ENCODE measurements at regions not wholly inside any gene's neighbourhood (a gene's known extent, or its start where the extent isn't known, plus 50 kb on each side); places are given as distances from the start of the nearest gene placed in this dataset.
"Not testable (repeated sequence)": the region's sequence is repeated elsewhere in the genome, so short reads cannot be mapped to it uniquely, and the experiment has no call there.

DNA sequence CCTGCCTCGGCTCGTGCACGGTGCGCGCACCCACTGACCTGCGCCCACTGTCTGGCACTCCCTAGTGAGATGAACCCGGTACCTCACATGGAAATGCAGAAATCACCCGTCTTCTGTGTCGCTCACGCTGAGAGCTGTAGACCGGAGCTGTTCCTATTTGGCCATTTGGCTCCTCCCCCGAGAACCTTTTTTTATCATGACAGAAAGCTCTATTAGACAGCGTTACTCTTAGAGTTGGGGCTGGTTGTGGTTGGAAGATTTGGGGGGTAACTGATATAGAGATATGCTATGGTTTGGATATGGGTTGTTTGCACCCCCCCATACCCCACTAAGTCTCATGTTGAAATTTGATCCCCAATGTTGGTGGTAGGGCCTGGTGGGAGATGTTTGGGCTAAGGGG is 226.2 kb downstream of the LRRC70 start:
- TF ChIP-seq, protein P1, sequence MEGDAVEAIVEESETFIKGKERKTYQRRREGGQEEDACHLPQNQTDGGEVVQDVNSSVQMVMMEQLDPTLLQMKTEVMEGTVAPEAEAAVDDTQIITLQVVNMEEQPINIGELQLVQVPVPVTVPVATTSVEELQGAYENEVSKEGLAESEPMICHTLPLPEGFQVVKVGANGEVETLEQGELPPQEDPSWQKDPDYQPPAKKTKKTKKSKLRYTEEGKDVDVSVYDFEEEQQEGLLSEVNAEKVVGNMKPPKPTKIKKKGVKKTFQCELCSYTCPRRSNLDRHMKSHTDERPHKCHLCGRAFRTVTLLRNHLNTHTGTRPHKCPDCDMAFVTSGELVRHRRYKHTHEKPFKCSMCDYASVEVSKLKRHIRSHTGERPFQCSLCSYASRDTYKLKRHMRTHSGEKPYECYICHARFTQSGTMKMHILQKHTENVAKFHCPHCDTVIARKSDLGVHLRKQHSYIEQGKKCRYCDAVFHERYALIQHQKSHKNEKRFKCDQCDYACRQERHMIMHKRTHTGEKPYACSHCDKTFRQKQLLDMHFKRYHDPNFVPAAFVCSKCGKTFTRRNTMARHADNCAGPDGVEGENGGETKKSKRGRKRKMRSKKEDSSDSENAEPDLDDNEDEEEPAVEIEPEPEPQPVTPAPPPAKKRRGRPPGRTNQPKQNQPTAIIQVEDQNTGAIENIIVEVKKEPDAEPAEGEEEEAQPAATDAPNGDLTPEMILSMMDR (IDR thresholded peaks at IDR 0.05): not testable (repeated sequence)
- TF ChIP-seq KAT7 (CRISPR knock-in tag; IDR thresholded peaks at IDR 0.05; ENCODE audit: borderline replicate concordance); ESRRA (CRISPR knock-in tag; IDR thresholded peaks at IDR 0.05; ENCODE audit: borderline replicate concordance); ZNF317 (CRISPR knock-in tag; IDR thresholded peaks at IDR 0.05; ENCODE audit: borderline replicate concordance, low read depth); NR2C2 (CRISPR knock-in tag; IDR thresholded peaks at IDR 0.05); TCF7 (CRISPR knock-in tag; IDR thresholded peaks at IDR 0.05; ENCODE audit: low read depth): not testable (repeated sequence)
- TF ChIP-seq, protein P2, sequence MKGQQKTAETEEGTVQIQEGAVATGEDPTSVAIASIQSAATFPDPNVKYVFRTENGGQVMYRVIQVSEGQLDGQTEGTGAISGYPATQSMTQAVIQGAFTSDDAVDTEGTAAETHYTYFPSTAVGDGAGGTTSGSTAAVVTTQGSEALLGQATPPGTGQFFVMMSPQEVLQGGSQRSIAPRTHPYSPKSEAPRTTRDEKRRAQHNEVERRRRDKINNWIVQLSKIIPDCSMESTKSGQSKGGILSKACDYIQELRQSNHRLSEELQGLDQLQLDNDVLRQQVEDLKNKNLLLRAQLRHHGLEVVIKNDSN (CRISPR knock-in tag; IDR thresholded peaks at IDR 0.05): not testable (repeated sequence)
- TF ChIP-seq, protein P3, sequence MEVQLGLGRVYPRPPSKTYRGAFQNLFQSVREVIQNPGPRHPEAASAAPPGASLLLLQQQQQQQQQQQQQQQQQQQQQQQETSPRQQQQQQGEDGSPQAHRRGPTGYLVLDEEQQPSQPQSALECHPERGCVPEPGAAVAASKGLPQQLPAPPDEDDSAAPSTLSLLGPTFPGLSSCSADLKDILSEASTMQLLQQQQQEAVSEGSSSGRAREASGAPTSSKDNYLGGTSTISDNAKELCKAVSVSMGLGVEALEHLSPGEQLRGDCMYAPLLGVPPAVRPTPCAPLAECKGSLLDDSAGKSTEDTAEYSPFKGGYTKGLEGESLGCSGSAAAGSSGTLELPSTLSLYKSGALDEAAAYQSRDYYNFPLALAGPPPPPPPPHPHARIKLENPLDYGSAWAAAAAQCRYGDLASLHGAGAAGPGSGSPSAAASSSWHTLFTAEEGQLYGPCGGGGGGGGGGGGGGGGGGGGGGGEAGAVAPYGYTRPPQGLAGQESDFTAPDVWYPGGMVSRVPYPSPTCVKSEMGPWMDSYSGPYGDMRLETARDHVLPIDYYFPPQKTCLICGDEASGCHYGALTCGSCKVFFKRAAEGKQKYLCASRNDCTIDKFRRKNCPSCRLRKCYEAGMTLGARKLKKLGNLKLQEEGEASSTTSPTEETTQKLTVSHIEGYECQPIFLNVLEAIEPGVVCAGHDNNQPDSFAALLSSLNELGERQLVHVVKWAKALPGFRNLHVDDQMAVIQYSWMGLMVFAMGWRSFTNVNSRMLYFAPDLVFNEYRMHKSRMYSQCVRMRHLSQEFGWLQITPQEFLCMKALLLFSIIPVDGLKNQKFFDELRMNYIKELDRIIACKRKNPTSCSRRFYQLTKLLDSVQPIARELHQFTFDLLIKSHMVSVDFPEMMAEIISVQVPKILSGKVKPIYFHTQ (CRISPR knock-in tag; IDR thresholded peaks at IDR 0.05): not testable (repeated sequence)
- TF ChIP-seq, protein P4, sequence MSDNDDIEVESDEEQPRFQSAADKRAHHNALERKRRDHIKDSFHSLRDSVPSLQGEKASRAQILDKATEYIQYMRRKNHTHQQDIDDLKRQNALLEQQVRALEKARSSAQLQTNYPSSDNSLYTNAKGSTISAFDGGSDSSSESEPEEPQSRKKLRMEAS (CRISPR knock-in tag; IDR thresholded peaks at IDR 0.05): not testable (repeated sequence)
- TF ChIP-seq, protein P5, sequence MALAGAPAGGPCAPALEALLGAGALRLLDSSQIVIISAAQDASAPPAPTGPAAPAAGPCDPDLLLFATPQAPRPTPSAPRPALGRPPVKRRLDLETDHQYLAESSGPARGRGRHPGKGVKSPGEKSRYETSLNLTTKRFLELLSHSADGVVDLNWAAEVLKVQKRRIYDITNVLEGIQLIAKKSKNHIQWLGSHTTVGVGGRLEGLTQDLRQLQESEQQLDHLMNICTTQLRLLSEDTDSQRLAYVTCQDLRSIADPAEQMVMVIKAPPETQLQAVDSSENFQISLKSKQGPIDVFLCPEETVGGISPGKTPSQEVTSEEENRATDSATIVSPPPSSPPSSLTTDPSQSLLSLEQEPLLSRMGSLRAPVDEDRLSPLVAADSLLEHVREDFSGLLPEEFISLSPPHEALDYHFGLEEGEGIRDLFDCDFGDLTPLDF (CRISPR knock-in tag; IDR thresholded peaks at IDR 0.05): not testable (repeated sequence)
- TF ChIP-seq, protein P6, sequence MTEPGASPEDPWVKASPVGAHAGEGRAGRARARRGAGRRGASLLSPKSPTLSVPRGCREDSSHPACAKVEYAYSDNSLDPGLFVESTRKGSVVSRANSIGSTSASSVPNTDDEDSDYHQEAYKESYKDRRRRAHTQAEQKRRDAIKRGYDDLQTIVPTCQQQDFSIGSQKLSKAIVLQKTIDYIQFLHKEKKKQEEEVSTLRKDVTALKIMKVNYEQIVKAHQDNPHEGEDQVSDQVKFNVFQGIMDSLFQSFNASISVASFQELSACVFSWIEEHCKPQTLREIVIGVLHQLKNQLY (CRISPR knock-in tag; IDR thresholded peaks at IDR 0.05): not testable (repeated sequence)
- TF ChIP-seq, protein P7, sequence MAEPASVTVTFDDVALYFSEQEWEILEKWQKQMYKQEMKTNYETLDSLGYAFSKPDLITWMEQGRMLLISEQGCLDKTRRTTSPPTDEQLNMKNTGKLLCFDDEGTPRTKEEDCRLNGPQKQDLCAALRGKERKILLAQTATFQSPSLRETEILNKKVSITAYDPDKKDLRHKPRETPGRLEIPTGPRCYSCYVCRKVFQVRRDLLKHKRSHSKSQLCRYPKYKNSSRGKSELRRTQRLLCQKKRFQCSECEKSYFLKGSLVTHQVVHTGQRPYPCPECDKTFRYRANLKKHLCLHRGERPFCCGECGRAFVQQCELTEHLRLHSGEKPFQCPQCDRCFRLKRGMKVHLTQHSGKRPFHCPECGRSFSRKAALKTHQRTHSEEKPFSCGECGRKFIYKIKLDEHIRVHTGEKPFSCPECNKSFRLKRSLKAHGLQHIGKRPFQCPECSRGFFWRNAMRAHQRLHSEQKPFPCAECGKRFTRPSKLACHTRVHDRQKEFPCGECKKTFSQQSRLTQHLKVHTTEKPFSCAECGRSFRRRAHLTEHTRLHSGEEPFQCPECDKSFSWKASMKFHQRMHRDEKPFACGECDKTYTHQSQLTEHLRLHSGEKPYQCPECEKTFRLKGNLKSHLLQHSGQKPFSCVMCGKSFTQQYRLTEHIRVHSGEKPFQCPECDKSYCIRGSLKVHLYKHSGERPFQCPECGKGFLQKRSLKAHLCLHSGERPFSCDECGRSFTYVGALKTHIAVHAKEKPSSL (CRISPR knock-in tag; conservative IDR thresholded peaks at IDR 0.05): not testable (repeated sequence)
